A549 (cell line): ENCODE measurements at regions not wholly inside any gene's neighbourhood (a gene's known extent, or its start where the extent isn't known, plus 50 kb on each side); places are given as distances from the start of the nearest gene placed in this dataset.

ENCODE experiments used
- ATAC-seq, 2 experiments: fragments of 200-7000 bp in 1 of 2; fragments of >200 bp in 1 of 2; cut with Nextera tagmentation in 1 of 2; cut with Tn5 transposase in 1 of 2; 3 replicates each; pipeline versions ENCODE4 v1.8.0 to v1.9.1; 2018 to 2020; ENCODE audit warnings: mild to moderate bottlenecking in 1 of 2, moderate library complexity in 1 of 2
- CTCF ChIA-PET: fragments of 300-600 bp; sonication (Branson Sonifier 250); formaldehyde crosslinking; extraction: SDS; loops from one replicate; lab custom pipeline; 2021; ENCODE audit warnings: antibody characterized with exemption, inconsistent platforms; lab: Yijun Ruan, JAX
- POLR2A ChIA-PET: fragments of 350-600 bp; formaldehyde crosslinking; extraction: SDS; loops from one replicate; lab custom pipeline; 2021; ENCODE audit warnings: antibody characterized with exemption, inconsistent platforms; lab: Yijun Ruan, JAX
- DNase-seq, 2 experiments: peaks; one replicate each; pipeline versions ENCODE4 v3.0.0 to v3.0.0-alpha.2; 2011 to 2016; ENCODE audit warnings: low read depth in 1 of 2, low spot score in 1 of 2
- FAIRE-seq: peaks from 2 replicates; lab custom pipeline; 2011; peaks lifted over from hg19 to GRCh38; lab: Jason Lieb, UNC
- H3K27ac ChIP-seq, 2 experiments: fragments of >200 bp; sonication (Bioruptor Twin); formaldehyde crosslinking; 3 replicates each; pipeline ENCODE4 v1.5.1; 2016 to 2017
- H3K4me1 ChIP-seq: fragments of >200 bp; sonication (Bioruptor Twin); formaldehyde crosslinking; 3 replicates; pipeline ENCODE4 v1.6.1; 2016
- H3K4me2 ChIP-seq: fragments of >200 bp; sonication (Bioruptor Twin); formaldehyde crosslinking; 3 replicates; pipeline ENCODE4 v1.6.1; 2016
- H3K4me3 ChIP-seq: fragments of >200 bp; sonication (Bioruptor Twin); formaldehyde crosslinking; 3 replicates; pipeline ENCODE4 v1.5.1; 2016
- H3K9me3 ChIP-seq: fragments of >200 bp; sonication (Bioruptor Twin); formaldehyde crosslinking; 3 replicates; pipeline ENCODE4 v1.6.1; 2016
- CEBPB ChIP-seq, 2 experiments: fragments of >200 bp in 1 of 2; sonication (Bioruptor Twin) in 1 of 2; formaldehyde crosslinking in 1 of 2; IDR thresholded peaks; 2 replicates each; pipeline ENCODE4 v1.6.1; 2012 to 2016
- CHD2 ChIP-seq: fragments of 150-350 bp; IDR thresholded peaks from 2 replicates; pipeline ENCODE4 v1.6.1; 2014; ENCODE audit warnings: low read length; ENCODE audit not compliant: partially characterized antibody
- EHF ChIP-seq: fragments of 250-450 bp; sonication (Bioruptor Pico); IDR thresholded peaks from 2 replicates; pipeline ENCODE4 v1.5.0; 2020; ENCODE audit warnings: mild to moderate bottlenecking
- EHMT2 ChIP-seq: fragments of 200-600 bp; sonication (generic); IDR thresholded peaks from 2 replicates; pipeline ENCODE4 v1.6.1; 2016; ENCODE audit warnings: antibody characterized with exemption, low read depth, mild to moderate bottlenecking, moderate library complexity
- FOSL2 ChIP-seq, 2 experiments: fragments of 450-650 bp in 1 of 2; fragments of >200 bp in 1 of 2; sonication (Bioruptor Twin) in 1 of 2; formaldehyde crosslinking; IDR thresholded peaks; 2 replicates each; pipeline versions ENCODE4 v1.5.0 to v1.6.1; 2016 to 2020; ENCODE audit warnings: mild to moderate bottlenecking in 1 of 2, moderate library complexity in 1 of 2
- GATA3 ChIP-seq: IDR thresholded peaks from 2 replicates; pipeline ENCODE4 v1.6.1; 2012; ENCODE audit warnings: borderline replicate concordance
- HDAC2 ChIP-seq: fragments of 200-600 bp; sonication (generic); IDR thresholded peaks from 2 replicates; pipeline ENCODE4 v1.6.1; 2016
- HOXB13 ChIP-seq: fragments of 250-450 bp; sonication (Bioruptor Pico); IDR thresholded peaks from 2 replicates; pipeline ENCODE4 v1.5.0; 2020; ENCODE audit warnings: low read depth, mild to moderate bottlenecking, moderate library complexity
- HOXB5 ChIP-seq: fragments of 250-450 bp; sonication (Bioruptor Pico); IDR thresholded peaks from 2 replicates; pipeline ENCODE4 v1.5.0; 2020; ENCODE audit warnings: mild to moderate bottlenecking, moderate library complexity
- JUN ChIP-seq, 2 experiments: fragments of >200 bp; sonication (Bioruptor Twin); formaldehyde crosslinking; IDR thresholded peaks; 2 replicates in 1 of 2; 3 replicates in 1 of 2; pipeline ENCODE4 v1.6.1; 2016 to 2017
- KDM5A ChIP-seq: fragments of 200-600 bp; sonication (generic); IDR thresholded peaks from 2 replicates; pipeline ENCODE4 v1.6.1; 2016; ENCODE audit warnings: antibody characterized with exemption, mild to moderate bottlenecking
- MAFK ChIP-seq: fragments of 450-650 bp; IDR thresholded peaks from 2 replicates; pipeline ENCODE4 v1.6.1; 2014; ENCODE audit not compliant: partially characterized antibody
- NFE2L2 ChIP-seq: fragments of 150-350 bp; conservative IDR thresholded peaks from 2 replicates; pipeline ENCODE4 v1.6.1; 2014; ENCODE audit warnings: low read length
- NPAS2 ChIP-seq: fragments of 250-450 bp; sonication (Bioruptor Pico); IDR thresholded peaks from 2 replicates; pipeline ENCODE4 v1.8.0; 2022; ENCODE audit warnings: mild to moderate bottlenecking, moderate library complexity, borderline replicate concordance
- PHF8 ChIP-seq: fragments of 200-600 bp; sonication (generic); IDR thresholded peaks from 2 replicates; pipeline ENCODE4 v1.6.1; 2016; ENCODE audit warnings: low read depth, mild to moderate bottlenecking, antibody characterized with exemption, moderate library complexity, borderline replicate concordance
- RFX5 ChIP-seq: fragments of 450-650 bp; IDR thresholded peaks from 2 replicates; pipeline ENCODE4 v1.7.1; 2014; ENCODE audit warnings: antibody characterized with exemption, mild to moderate bottlenecking, moderate library complexity
- SMC3 ChIP-seq: fragments of >200 bp; sonication (Bioruptor Twin); formaldehyde crosslinking; IDR thresholded peaks from 3 replicates; pipeline ENCODE4 v1.6.1; 2018; ENCODE audit warnings: inconsistent platforms
- TFCP2L1 ChIP-seq: fragments of 250-450 bp; sonication (Bioruptor Pico); IDR thresholded peaks from 2 replicates; pipeline ENCODE4 v1.5.0; 2021; ENCODE audit warnings: mild to moderate bottlenecking
- ZFP36 ChIP-seq: fragments of 450-650 bp; IDR thresholded peaks from 2 replicates; pipeline ENCODE4 v1.6.1; 2014; ENCODE audit warnings: borderline replicate concordance; ENCODE audit not compliant: partially characterized antibody
- WGBS: methylation state at CpG from one replicate; pipeline ENCODE4 v1.1.6; 2017; ENCODE audit errors: missing lambda C conversion rate; 5-methylcytosine and 5-hydroxymethylcytosine counted together
- TF ChIP-seq, protein P1 (sequence below): IDR thresholded peaks from 2 replicates; pipeline ENCODE4 v1.6.1; 2012
- TF ChIP-seq, protein P2 (sequence below): fragments of >200 bp; sonication (Bioruptor Twin); formaldehyde crosslinking; IDR thresholded peaks from 3 replicates; pipeline ENCODE4 v1.5.1; 2016
- TF ChIP-seq, protein P3 (sequence below): fragments of 250-450 bp; sonication (Bioruptor Pico); IDR thresholded peaks from 2 replicates; pipeline ENCODE4 v1.5.0; 2021; ENCODE audit warnings: mild to moderate bottlenecking, moderate library complexity, borderline replicate concordance
- TF ChIP-seq, protein P4 (sequence below): fragments of 250-450 bp; sonication (Bioruptor Pico); IDR thresholded peaks from 2 replicates; pipeline ENCODE4 v1.5.0; 2020; ENCODE audit warnings: low read depth, mild to moderate bottlenecking, moderate library complexity
- TF ChIP-seq, protein P5 (sequence below): fragments of >200 bp; sonication (Bioruptor Twin); formaldehyde crosslinking; IDR thresholded peaks from 2 replicates; pipeline ENCODE4 v1.6.1; 2016

DNA sequence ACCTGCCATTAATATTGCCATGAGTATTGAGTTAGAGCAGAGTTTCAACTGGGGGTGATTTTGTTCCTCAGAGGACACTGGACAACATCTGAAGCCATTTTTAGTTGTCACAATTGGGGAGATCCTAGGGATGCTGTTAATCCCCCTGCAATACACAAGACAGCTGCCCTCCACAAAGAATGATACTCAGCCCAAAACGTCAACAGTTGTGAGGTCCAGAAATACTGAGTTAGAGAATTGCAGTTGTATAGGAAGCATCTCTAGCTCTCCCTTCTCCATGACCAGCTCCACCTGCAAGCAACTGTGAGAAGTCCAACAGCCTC, 614.0 kb upstream of the CDH5 start:
- ATAC-seq, result no peak
- Histone ChIP-seq H3K4me2 (no peak overlapping the region), H3K9me3 (no peaks in the 10 kb centered on the region)
- TF ChIP-seq, protein P1, sequence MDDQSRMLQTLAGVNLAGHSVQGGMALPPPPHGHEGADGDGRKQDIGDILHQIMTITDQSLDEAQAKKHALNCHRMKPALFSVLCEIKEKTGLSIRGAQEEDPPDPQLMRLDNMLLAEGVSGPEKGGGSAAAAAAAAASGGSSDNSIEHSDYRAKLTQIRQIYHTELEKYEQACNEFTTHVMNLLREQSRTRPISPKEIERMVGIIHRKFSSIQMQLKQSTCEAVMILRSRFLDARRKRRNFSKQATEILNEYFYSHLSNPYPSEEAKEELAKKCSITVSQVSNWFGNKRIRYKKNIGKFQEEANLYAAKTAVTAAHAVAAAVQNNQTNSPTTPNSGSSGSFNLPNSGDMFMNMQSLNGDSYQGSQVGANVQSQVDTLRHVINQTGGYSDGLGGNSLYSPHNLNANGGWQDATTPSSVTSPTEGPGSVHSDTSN, result no peak
- TF ChIP-seq RFX5 (no peak), JUN (IDR thresholded peaks at IDR 0.05) (no peak), EHMT2 (no peak)
- TF ChIP-seq, protein P2, sequence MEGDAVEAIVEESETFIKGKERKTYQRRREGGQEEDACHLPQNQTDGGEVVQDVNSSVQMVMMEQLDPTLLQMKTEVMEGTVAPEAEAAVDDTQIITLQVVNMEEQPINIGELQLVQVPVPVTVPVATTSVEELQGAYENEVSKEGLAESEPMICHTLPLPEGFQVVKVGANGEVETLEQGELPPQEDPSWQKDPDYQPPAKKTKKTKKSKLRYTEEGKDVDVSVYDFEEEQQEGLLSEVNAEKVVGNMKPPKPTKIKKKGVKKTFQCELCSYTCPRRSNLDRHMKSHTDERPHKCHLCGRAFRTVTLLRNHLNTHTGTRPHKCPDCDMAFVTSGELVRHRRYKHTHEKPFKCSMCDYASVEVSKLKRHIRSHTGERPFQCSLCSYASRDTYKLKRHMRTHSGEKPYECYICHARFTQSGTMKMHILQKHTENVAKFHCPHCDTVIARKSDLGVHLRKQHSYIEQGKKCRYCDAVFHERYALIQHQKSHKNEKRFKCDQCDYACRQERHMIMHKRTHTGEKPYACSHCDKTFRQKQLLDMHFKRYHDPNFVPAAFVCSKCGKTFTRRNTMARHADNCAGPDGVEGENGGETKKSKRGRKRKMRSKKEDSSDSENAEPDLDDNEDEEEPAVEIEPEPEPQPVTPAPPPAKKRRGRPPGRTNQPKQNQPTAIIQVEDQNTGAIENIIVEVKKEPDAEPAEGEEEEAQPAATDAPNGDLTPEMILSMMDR, result no peak
- TF ChIP-seq, all 56 proteins: peak for 0
- Histone ChIP-seq H3K4me1 (no peaks in the 10 kb centered on the region), H3K4me3 (no peak overlapping the region), H3K27ac (no peak overlapping the region)
- DNase-seq (no peak), FAIRE-seq (no peak)
- CTCF ChIA-PET, result no interaction called here
- POLR2A ChIA-PET, result no interaction called here
- WGBS, result 0% methylated on average over 1 of the region's 1 CpG

DNA sequence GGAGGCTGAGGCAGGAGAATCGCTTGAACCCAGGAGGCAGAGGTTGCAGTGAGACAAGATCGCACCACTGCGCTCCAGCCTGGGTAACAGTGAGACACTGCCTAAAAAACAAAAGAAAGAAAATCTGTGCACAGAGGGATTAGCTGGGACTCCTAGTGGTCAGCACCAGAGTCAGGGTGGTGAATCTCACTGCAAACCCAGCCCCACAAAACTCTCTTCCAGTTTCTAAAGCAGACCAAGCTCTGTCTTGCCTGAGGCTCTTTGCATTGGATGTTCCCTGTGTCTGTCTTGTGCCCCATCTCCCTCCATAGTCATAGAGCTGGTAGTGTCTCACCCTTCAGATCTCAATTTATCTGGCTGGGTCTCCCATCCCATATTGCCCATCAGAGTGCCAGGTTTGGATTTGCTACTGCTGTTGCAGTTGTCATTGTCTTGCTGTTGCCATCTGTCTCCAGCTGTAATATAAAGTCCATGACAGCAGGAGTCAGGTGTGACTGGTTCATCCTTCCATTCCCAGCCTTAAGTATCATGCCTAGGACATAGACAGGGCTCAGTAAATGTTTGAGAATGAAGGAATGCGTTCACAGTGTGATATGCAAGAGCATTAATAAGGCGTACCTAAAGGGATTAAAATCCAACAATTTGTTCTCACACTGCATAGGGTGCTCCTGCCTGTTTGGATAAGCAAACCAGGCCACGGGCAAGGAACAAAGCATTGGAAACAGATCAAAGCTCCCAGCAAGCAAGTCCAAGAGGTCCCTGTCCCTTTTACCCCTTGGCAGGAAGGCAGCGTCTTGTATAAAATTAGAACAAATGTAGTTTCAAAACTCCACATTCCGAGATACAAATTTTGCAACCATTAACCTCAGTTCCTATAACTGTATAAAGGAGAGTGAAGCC, 614.6 kb upstream of the CDH5 start:
- FAIRE-seq, result no peak
- Histone ChIP-seq H3K4me1 (no peaks in the 10 kb centered on the region), H3K4me3 (no peak overlapping the region), H3K9me3 (no peaks in the 10 kb centered on the region), H3K4me2 (no peak overlapping the region), H3K27ac (no peak overlapping the region)
- POLR2A ChIA-PET, result no interaction called here
- no peak for ATAC-seq
- WGBS, result 29% methylated on average over 8 of the region's 8 CpGs
- CTCF ChIA-PET, result no interaction called here
- DNase-seq, result no peak
- TF ChIP-seq, protein P3, sequence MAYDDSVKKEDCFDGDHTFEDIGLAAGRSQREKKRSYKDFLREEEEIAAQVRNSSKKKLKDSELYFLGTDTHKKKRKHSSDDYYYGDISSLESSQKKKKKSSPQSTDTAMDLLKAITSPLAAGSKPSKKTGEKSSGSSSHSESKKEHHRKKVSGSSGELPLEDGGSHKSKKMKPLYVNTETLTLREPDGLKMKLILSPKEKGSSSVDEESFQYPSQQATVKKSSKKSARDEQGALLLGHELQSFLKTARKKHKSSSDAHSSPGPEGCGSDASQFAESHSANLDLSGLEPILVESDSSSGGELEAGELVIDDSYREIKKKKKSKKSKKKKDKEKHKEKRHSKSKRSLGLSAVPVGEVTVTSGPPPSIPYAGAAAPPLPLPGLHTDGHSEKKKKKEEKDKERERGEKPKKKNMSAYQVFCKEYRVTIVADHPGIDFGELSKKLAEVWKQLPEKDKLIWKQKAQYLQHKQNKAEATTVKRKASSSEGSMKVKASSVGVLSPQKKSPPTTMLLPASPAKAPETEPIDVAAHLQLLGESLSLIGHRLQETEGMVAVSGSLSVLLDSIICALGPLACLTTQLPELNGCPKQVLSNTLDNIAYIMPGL (CRISPR knock-in tag), result no peak
- TF ChIP-seq PHF8 (no peak), MAFK (no peak), ZFP36 (no peak), EHF (CRISPR knock-in tag) (no peak), SMC3 (no peak), KDM5A (no peak)

DNA sequence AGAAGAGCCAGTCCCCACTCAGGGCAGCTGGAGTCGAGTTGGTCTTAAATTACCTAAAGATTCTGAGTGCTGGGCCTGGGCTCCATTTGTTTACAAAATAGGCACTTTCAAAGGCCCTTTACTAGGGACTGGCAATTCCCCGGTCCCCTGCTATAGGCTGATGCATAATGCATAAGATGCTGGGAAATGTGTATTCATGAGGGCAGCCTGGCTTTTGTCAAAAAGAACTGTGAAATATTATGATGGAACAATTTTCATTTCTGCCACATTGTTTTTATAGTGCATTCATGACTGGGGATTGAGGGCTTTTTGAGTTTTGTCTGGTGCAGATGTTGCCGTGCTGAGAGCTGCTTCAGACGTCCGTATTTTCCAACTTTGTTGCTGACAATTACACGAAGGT, 617.0 kb upstream of the CDH5 start:
- no peak overlapping the region for H3K4me3 ChIP-seq
- H3K4me2 ChIP-seq, result no peak overlapping the region
- 3% methylated on average over 6 of the region's 6 CpGs for WGBS
- no peaks in the 10 kb centered on the region for H3K9me3 ChIP-seq
- POLR2A ChIA-PET, result no interaction called here
- ATAC-seq, result no peak
- DNase-seq, result no peak
- TF ChIP-seq PHF8, result no peak
- no peak for TF ChIP-seq HOXB13 (CRISPR knock-in tag)
- no peak for TF ChIP-seq CHD2
- no peak for TF ChIP-seq HOXB5 (CRISPR knock-in tag)
- TF ChIP-seq, protein P4, sequence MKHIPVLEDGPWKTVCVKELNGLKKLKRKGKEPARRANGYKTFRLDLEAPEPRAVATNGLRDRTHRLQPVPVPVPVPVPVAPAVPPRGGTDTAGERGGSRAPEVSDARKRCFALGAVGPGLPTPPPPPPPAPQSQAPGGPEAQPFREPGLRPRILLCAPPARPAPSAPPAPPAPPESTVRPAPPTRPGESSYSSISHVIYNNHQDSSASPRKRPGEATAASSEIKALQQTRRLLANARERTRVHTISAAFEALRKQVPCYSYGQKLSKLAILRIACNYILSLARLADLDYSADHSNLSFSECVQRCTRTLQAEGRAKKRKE (CRISPR knock-in tag), result no peak
- no peak for TF ChIP-seq NPAS2 (CRISPR knock-in tag)
- TF ChIP-seq SMC3, result no peak
- no peak for TF ChIP-seq GATA3
- no peak for TF ChIP-seq JUN (IDR thresholded peaks at IDR 0.05)
- TF ChIP-seq, protein P5, sequence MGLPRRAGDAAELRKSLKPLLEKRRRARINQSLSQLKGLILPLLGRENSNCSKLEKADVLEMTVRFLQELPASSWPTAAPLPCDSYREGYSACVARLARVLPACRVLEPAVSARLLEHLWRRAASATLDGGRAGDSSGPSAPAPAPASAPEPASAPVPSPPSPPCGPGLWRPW, result no peak
- TF ChIP-seq CEBPB (IDR thresholded peaks at IDR 0.05), result no peak
- TF ChIP-seq, protein P1, result no peak
- TF ChIP-seq EHMT2, result no peak
- TF ChIP-seq HDAC2, result no peak
- no peak for TF ChIP-seq TFCP2L1 (CRISPR knock-in tag)
- no peak for TF ChIP-seq FOSL2 (IDR thresholded peaks at IDR 0.05)
- no peak for TF ChIP-seq FOSL2 (CRISPR knock-in tag; IDR thresholded peaks at IDR 0.05)
- TF ChIP-seq NFE2L2, result no peak
- no peaks in the 10 kb centered on the region for H3K4me1 ChIP-seq
- no peak overlapping the region for H3K27ac ChIP-seq
- CTCF ChIA-PET, result no interaction called here
- FAIRE-seq, result no peak
